Activated CD4-positive, alpha-beta T cell treated with anti-CD3 and anti-CD28 coated beads for 4 hours (primary cell): ENCODE measurements at regions not wholly inside any gene's neighbourhood (a gene's known extent, or its start where the extent isn't known, plus 50 kb on each side); places are given as distances from the start of the nearest gene placed in this dataset.
"Not testable (repeated sequence)": the region's sequence is repeated elsewhere in the genome, so short reads cannot be mapped to it uniquely, and the experiment has no call there.

ENCODE experiments used
- DNase-seq, 2 donors: peaks; one replicate each; pipeline ENCODE4 v3.0.0-alpha.2; 2020

DNA sequence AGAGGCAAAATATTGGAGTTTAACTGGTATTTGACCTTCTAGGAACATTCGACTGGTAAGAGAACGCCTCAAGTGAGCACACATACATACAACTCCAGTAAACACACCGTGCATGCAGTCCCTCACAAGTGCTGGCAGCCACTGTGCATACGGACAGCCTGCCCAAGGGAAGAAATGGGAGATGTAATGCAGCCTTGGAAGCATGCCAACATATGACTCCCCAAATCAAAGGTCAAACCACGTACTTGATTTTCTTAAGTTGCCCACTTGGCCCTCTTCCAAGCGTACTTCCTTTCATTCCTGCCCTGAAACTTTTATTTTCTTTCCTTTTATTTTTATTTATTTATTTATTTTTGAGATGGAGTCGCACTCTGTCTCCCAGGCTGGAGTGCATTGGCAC, 206.6 kb downstream of the SPRY1 start:
- no peak for DNase-seq

GRCh38 chr4:123605797-123606196, 209.2 kb downstream of the SPRY1 start:
- DNase-seq: not testable (repeated sequence)

DNA sequence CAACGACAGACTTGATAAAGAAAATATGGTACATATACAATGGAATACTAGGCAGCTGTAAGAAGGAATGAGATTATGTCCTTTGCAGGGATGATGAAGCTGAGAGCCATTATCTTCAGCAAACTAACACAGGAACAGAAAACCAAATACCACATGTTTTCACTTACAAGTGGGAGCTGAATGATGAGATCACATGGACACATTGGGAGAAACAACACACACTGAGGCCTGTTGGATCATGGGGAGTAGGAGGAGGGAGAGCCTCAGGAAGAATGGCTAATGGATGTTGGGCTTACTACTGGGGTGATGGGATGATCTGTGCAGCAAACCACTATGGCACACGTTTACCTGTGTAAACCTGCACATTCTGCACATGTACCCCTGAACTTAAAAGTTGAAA, 209.7 kb downstream of the SPRY1 start:
- no peak for DNase-seq

- no peak for DNase-seq
Observed at GRCh38 chr4:123606946-123607542, 210.4 kb downstream of the SPRY1 start.

DNA sequence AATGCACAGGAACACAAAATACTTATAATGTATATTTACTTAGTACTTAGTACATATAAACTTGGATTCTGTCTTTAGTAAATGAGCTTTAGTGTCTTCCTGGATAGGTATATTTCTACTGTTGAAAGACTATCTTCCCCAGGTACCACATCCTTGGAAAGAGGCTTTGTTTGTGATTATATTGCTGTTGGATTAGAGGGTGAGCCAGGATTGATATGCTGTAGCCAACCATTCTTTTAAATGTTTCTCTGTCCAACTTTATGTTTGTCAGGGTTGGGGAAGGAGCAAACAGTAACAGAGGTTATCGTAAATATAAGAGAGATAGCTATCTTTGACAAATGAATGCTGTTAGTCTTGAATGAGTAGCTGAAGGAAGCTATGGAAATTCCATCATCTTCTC, 213.2 kb downstream of the SPRY1 start:
- DNase-seq: no peak

DNA sequence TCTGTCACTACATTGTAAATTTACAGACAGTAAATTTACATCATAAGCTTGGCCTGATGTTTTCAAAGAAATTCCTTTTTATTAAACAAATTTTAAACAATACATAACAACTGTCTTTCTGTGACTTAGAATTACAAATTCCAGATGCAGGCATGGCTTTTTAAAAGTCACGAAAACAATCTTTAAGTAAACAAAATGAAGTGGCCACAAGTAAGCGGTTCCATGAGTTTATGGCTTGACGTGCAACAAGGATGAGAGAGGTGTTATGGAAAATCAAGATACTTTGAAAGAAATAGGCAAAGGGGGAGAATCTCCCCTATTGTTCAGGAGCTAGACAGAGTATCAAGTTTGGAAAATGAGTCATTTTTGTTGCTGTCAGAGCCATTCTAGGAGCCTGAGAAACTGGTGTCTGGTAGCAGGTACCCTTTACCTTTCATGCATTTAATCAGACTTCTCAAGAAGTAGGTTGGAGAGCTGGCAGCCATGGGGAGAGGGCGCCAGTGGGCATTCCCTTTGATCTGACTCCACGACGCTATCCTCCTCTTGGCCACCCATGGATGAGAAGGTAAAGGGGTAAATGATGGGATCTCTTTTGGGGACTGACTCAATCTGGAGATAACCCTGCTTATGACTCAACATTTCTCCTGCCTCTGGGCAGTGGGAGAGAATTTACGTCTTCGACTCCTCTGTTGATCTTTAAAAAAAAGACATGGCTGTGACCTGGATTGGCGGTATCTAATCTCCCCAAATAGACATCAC, 217.2 kb downstream of the SPRY1 start:
- no peak for DNase-seq

- DNase-seq: no peak
Observed at GRCh38 chr4:123615901-123616300, 219.3 kb downstream of the SPRY1 start.

- peak; percentile 4 to 20 for DNase-seq
Observed at GRCh38 chr4:123616951-123617461, 220.4 kb downstream of the SPRY1 start.

DNA sequence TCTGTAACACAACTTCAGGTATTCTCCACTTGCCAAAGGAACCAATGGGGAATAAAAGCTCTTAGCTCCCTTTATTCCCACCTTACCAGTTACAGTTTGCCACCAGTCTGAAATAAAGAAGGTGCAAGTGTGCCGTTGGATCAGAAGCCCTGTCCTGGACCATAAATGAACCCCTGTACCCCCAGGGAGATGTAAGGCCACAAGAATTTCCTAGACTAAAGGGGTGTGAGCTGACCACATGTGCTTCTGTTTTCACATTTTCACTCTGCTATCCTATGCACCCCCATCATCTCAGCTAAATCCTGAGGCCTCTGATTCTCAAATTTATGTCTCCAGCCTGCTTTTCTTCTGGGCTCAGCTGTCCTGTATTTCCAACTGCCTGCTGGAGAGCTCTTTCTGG, 221.2 kb downstream of the SPRY1 start:
- DNase-seq: no peak

GRCh38 chr4:123618606-123619005, 222.0 kb downstream of the SPRY1 start:
- DNase-seq: no peak

DNA sequence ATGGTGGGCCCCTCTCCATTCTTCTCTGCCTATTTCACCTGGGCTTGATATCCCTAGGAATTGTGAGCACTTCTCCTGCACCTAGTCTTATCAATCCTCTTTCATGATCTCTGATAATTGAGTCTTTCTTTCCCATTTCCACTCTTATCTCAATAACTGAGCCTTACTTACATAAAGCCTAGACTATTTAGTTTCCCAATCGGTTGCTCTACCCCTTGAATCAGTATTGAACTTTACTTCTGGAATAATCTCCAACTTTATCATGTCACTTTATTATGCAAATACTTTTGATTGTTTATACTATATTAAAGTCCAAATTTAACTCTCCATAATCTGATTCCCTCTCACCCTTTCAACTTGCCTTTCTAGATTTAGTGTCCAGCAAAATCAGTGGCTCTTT, 222.7 kb downstream of the SPRY1 start:
- DNase-seq: no peak

GRCh38 chr4:123619895-123620294, 223.3 kb downstream of the SPRY1 start:
- DNase-seq: no peak

- no peak for DNase-seq
Observed at GRCh38 chr4:123621072-123621705, 224.6 kb downstream of the SPRY1 start.

GRCh38 chr4:123622572-123622971, 226.0 kb downstream of the SPRY1 start:
- DNase-seq: no peak

DNA sequence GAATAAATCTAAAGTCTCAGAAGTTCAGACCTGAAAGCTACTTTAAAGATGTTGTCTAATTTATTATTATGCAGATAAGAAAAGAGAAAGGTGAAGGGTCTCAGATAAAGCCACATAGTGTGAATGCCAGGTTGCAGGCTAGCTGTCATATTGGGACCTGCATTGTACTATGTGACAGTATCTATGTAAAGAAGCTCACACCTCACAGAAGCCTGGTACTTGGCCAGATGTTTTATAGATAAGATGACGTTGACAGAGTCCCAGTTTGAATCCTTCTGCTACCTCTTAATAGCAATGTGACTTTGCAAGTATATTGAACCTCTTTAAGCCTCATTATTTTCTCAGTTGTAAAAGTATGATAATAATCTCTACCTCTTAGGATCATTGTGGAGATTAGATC, 227.0 kb downstream of the SPRY1 start:
- no peak for DNase-seq

DNA sequence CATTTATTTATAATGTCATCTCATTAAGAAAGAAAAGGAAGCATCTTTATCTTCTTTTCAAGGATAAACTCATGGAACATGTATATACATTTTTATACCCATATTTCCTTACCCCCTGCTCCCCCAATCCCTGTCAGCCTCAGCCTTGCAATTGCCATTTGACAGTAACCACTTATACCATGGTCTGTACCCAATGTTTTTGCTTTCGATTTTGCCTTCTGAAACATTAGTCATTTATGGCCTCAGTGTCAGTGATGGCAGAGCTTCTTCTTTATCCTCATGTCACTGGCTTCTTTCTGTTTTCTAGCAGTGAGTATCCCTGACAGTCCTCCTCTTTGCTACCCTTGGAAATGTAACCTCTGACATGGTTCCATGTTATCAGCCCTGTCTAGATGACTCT, 228.4 kb downstream of the SPRY1 start:
- DNase-seq: no peak

- no peak for DNase-seq
Observed at GRCh38 chr4:123628288-123628687, 231.7 kb downstream of the SPRY1 start.

DNA sequence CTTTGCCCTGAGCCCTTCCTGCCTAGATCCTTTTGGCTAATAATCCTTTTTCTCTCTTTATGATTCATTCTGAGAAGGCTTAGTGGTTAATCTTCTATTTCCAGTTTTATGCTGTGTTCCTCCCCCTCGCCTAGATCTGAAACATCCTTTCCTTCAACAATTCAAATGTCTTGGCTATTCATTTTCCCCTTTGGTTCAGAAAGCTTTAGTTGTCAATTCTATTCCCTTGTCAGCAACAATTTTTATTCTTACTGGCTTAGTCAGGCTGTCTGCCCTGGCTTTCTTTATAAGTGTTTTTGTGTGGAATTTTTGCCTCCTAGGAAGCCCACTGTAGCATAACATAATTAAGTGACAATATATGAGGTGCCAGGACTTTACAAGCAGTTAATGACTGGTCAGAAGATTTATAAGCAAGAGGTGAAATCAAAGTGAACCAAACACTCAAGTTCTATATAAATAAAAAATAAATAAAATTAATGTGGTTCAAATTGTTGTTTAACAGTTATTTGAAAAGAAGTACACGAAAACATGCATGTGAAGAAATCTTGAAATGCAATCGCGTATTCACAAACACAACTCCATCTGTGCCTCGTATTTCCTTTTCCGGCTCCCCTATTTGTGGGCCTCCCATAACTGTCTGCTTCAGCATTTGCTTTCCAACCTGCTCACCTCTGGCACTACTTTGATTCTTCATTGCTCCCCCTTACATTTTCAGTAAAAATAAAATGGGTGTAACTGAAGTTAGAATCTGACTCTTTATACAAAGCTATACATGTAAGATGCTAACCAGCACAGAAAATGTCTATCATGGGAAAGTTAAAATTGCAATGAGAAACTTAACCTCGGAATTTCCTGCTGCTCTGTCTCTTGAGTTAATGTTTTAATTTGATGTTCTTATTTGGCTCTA, 235.4 kb downstream of the SPRY1 start:
- DNase-seq: no peak

DNA sequence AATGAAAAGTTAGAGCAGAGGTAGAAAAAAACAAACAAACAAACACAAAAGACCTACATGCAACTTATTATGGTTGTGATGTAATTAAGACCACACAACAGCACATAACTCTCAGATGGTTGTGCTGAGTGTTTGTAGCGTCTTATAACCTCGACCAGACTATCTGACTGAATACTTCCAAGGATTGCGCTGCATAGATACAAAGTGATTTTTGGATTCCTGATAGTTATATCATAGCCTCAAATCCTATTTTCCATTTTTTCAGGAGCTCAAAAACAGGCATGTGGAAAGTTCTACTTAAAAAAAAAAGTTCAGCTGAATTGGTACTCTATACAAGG, 236.1 kb downstream of the SPRY1 start:
- DNase-seq: no peak

DNA sequence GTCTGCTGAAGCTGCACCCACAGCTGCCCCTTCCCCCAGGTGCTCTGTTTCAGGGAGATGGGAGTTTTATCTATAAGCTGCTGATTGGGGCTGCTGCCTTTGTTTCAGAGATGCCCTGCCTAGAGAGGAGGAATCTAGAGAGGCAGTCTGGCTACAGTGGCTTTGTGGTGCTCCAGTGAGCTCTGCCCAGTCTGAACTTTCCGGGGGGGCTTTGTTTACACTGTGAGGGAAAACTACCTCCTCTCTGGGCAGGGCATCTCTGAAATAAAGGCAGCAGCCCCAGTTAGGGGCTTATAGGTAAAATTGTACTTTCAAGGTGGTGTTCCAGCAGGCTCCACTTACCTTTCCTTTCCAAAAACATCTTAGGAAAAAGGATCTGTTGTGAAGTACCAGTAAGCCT, 242.2 kb downstream of the SPRY1 start:
- no peak for DNase-seq

GRCh38 chr4:123640271-123640670, 243.7 kb downstream of the SPRY1 start:
- no peak for DNase-seq

DNA sequence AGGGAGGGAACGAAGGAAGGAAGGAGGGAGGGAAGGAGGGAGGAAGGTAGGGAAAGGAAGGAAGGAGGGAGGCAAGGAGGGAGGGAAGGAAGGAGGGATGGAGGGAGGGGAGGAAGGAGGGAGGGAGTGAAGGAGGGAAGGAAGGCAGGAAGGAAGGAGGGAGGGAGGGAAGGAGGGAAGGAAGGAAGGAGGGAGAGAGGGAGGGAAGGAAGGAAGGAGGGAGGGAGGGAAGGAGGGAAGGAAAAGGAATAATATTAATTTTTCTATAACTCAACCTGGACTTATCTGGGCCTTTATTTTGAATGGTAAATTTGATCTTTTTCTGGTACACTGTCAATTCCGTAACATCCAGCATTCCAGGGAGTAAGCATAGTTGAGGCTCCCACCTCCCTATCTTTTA, 244.2 kb downstream of the SPRY1 start:
- no peak for DNase-seq

GRCh38 chr4:123643691-123644090, 247.1 kb downstream of the SPRY1 start:
- DNase-seq: no peak
